A673 (cell line): ENCODE measurements at regions not wholly inside any gene's neighbourhood (a gene's known extent, or its start where the extent isn't known, plus 50 kb on each side); places are given as distances from the start of the nearest gene placed in this dataset.

Experiments
- BruUV-seq: library from RNA; stranded (reverse); fragments of 400-500 nt; replicated peaks from 2 replicates; lab custom pipeline; 2021; lab: Mats Ljungman, UMichigan
- CTCF ChIA-PET: fragments of 300-600 bp; sonication (Branson Sonifier 250); formaldehyde crosslinking; loops from one replicate; lab custom pipeline; 2022; ENCODE audit warnings: antibody characterized with exemption; lab: Charles Lee
- POLR2A ChIA-PET: fragments of 300-600 bp; sonication (Branson Sonifier 250); formaldehyde crosslinking; loops from one replicate; lab custom pipeline; 2022; ENCODE audit warnings: antibody characterized with exemption; ENCODE audit not compliant: low non-redundant PET; lab: Charles Lee
- DNase-seq: peaks from one replicate; pipeline ENCODE4 v3.0.0-alpha.2; 2015; ENCODE audit warnings: low spot score
- H3K27ac ChIP-seq: fragments of 200-600 bp; sonication (generic); 2 replicates; pipeline ENCODE4 v1.5.1; 2016; ENCODE audit warnings: mixed run types, low read depth, mild to moderate bottlenecking, mixed read lengths, antibody characterized with exemption, low read length; ENCODE audit not compliant: poor library complexity, severe bottlenecking
- H3K27me3 ChIP-seq: fragments of 200-600 bp; sonication (generic); replicated peaks from 2 replicates; pipeline ENCODE4 v1.6.1; 2017; ENCODE audit warnings: mixed run types, low read depth, mild to moderate bottlenecking, mixed read lengths, antibody characterized with exemption, low read length; ENCODE audit not compliant: insufficient read depth, poor library complexity
- H3K36me3 ChIP-seq: fragments of 200-600 bp; sonication (generic); 2 replicates; pipeline ENCODE4 v1.6.1; 2016; ENCODE audit warnings: mixed run types, mild to moderate bottlenecking, mixed read lengths, antibody characterized with exemption, low read length; ENCODE audit not compliant: insufficient read depth, poor library complexity, severe bottlenecking
- H3K4me1 ChIP-seq: fragments of 200-600 bp; sonication (generic); 2 replicates; pipeline ENCODE4 v1.6.1; 2017; ENCODE audit warnings: mixed run types, mild to moderate bottlenecking, mixed read lengths, antibody characterized with exemption, low read length; ENCODE audit not compliant: insufficient read depth, poor library complexity, severe bottlenecking
- H3K4me3 ChIP-seq: fragments of 200-600 bp; sonication (generic); 2 replicates; pipeline ENCODE4 v1.5.1; 2016; ENCODE audit warnings: low read depth, mixed run types, mild to moderate bottlenecking, mixed read lengths, low read length; ENCODE audit not compliant: poor library complexity, severe bottlenecking
- H3K9me3 ChIP-seq: fragments of 200-600 bp; sonication (generic); 2 replicates; pipeline ENCODE4 v1.6.1; 2016; ENCODE audit warnings: mixed run types, low read depth, mild to moderate bottlenecking, mixed read lengths, antibody characterized with exemption, low read length; ENCODE audit not compliant: poor library complexity, severe bottlenecking
- EZH2 ChIP-seq: fragments of 200-600 bp; sonication (generic); IDR thresholded peaks from 2 replicates; pipeline ENCODE4 v1.6.1; 2017; ENCODE audit warnings: borderline replicate concordance, low read depth, mild to moderate bottlenecking, mixed read lengths, antibody characterized with exemption, low read length; ENCODE audit not compliant: poor library complexity, severe bottlenecking
- intact Hi-C: fragments of 100-400 bp; cut with micrococcal nuclease; formaldehyde crosslinking; loops from one replicate; pipeline ENCODE4 v1.10.0; 2022; ENCODE audit not compliant: unreplicated experiment
- TF ChIP-seq, protein P1 (sequence below): fragments of 300-800, 200-600 bp; sonication (generic); conservative IDR thresholded peaks from 2 replicates; pipeline ENCODE4 v1.5.1; 2017; ENCODE audit warnings: low read depth, mild to moderate bottlenecking, antibody characterized with exemption, low read length, moderate library complexity, mixed read lengths

DNA sequence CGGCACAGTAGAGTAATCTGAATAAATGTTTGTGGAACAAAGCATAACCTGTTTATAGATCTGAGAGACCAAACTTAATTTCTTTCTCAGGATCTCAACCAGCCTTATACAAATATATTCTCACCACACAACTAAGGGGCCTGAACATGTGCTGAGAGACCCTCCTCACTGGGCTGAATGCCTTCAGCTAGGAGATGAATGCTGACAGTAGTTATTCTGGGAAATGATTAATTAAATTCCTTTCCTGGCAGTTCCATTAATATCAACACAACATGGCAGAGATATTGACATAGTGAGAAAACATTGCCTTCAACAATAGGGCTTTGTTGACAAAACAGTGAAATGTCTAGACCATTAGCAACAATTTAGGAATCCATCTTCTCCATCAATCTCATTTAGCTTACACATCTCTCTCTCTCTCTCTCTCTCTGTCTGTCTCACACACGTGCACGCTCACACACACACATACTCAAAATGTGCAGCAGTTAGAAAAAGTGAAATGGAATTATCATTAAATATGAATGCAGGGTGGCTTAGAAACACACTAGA lies 780.8 kb upstream of the CDH8 start:
- Histone ChIP-seq H3K36me3 (no peaks in the 10 kb centered on the region), H3K9me3 (no peaks in the 10 kb centered on the region), H3K27ac (no peak overlapping the region), H3K4me1 (no peaks in the 10 kb centered on the region), H3K4me3 (no peak overlapping the region), H3K27me3 (no peaks in the 10 kb centered on the region)
- BruUV-seq: no TSS peak
- no peak for TF ChIP-seq EZH2
- TF ChIP-seq, protein P1, sequence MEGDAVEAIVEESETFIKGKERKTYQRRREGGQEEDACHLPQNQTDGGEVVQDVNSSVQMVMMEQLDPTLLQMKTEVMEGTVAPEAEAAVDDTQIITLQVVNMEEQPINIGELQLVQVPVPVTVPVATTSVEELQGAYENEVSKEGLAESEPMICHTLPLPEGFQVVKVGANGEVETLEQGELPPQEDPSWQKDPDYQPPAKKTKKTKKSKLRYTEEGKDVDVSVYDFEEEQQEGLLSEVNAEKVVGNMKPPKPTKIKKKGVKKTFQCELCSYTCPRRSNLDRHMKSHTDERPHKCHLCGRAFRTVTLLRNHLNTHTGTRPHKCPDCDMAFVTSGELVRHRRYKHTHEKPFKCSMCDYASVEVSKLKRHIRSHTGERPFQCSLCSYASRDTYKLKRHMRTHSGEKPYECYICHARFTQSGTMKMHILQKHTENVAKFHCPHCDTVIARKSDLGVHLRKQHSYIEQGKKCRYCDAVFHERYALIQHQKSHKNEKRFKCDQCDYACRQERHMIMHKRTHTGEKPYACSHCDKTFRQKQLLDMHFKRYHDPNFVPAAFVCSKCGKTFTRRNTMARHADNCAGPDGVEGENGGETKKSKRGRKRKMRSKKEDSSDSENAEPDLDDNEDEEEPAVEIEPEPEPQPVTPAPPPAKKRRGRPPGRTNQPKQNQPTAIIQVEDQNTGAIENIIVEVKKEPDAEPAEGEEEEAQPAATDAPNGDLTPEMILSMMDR: no peak
- no peak for DNase-seq
- intact Hi-C loops: no loop called here
- POLR2A ChIA-PET: no interaction called here
- CTCF ChIA-PET: no interaction called here

DNA sequence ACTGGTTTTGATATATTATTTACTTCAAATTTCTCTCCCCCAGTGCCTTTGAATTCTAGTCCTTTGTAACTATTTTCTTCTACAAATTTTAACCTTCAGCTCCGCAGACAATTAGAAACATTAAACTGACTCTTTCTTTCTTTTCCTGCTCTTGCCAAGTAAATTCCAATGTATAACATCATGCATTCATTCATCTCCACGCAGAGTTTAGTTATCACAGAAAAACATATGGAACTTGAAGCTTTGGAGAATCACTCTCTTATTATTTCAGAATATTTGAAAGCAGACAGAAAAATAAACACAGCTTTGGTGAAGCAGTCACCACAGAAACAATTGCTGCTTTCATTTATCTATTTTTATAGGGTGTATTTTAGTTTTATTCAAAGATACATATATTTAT lies 778.7 kb upstream of the CDH8 start:
- no peak for DNase-seq
- Histone ChIP-seq H3K27me3 (no peaks in the 10 kb centered on the region), H3K4me3 (no peak overlapping the region), H3K4me1 (no peaks in the 10 kb centered on the region), H3K9me3 (no peaks in the 10 kb centered on the region), H3K36me3 (no peaks in the 10 kb centered on the region), H3K27ac (no peak overlapping the region)
- intact Hi-C loops: no loop called here
- POLR2A ChIA-PET: no interaction called here
- no TSS peak for BruUV-seq
- TF ChIP-seq, protein P1: no peak
- no peak for TF ChIP-seq EZH2
- CTCF ChIA-PET: no interaction called here

DNA sequence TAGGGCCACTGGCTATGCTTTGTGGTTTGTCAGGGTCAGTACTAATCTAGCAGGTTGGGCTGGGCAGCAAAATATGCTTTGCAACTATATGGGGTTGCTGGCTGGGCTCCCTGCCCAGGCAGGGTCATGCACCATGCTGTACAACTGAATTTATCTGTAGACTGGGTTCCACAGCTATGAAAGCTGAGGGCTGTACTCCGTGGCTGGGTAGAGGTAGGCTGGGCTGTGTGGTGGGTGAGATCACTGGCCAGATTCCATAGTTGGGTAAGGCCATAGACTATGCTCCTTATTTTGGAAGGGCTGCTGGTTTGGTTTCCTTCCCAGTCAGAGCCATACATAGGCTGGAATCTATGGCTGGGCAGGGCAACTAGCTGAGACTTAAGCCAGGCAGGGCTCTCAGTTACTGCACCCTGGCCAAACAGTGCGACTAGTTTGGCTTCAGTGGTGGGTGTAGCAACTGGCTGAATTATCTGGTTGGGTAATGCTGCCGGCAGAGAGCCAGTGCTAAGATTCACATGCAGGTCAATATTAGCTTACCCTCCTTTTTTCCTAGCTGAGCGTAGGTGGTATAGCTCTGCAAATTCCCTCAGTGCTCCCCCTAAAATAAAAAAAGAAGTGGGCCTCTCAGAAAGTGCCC lies 769.1 kb upstream of the CDH8 start:
- Histone ChIP-seq H3K9me3 (no peaks in the 10 kb centered on the region), H3K4me1 (no peaks in the 10 kb centered on the region), H3K4me3 (no peak overlapping the region), H3K27ac (no peak overlapping the region), H3K36me3 (no peaks in the 10 kb centered on the region), H3K27me3 (no peaks in the 10 kb centered on the region)
- no peak for DNase-seq
- CTCF ChIA-PET: no interaction called here
- no TSS peak for BruUV-seq
- no peak for TF ChIP-seq EZH2
- TF ChIP-seq, protein P1: no peak
- intact Hi-C loops: no loop called here
- POLR2A ChIA-PET: no interaction called here
